ENCODE measurements at regions not wholly inside any gene's neighbourhood (a gene's known extent, or its start where the extent isn't known, plus 50 kb on each side); places are given as distances from the start of the nearest gene placed in this dataset.

GRCh38 chr7:52362521-52362920, 672.9 kb upstream of the POM121L12 start:
- no peak for TF ChIP-seq POLR2A (IDR thresholded peaks at IDR 0.05; ENCODE audit: low read depth, low read length)
- TF ChIP-seq TAF1 (IDR thresholded peaks at IDR 0.05; ENCODE audit: low read depth, low read length), result no peak
- no peak for TF ChIP-seq POLR2AphosphoS5 (IDR thresholded peaks at IDR 0.05; ENCODE audit: low read depth, low read length)
- TF ChIP-seq POU2F2 (IDR thresholded peaks at IDR 0.05; ENCODE audit: low read depth, low read length), result no peak
- TF ChIP-seq PAX5 (IDR thresholded peaks at IDR 0.05; ENCODE audit: insufficient read depth, low read length, severe bottlenecking), result no peak
- TF ChIP-seq SPI1 (IDR thresholded peaks at IDR 0.05; ENCODE audit: low read depth, low read length), result no peak
